Body of pancreas (tissue), 4 donors: ENCODE measurements at regions not wholly inside any gene's neighbourhood (a gene's known extent, or its start where the extent isn't known, plus 50 kb on each side); places are given as distances from the start of the nearest gene placed in this dataset.

Source experiments
- ATAC-seq: fragments of 150-250 bp; one replicate; pipeline ENCODE4 v1.9.1; 2016
- DNase-seq, 4 donors: peaks; one replicate each; pipeline ENCODE4 v3.0.0-alpha.2; 2019
- H3K27ac ChIP-seq, 4 donors: fragments of 200-600 bp; sonication (generic); 1 replicate in 3 of 4; 2 replicates in 1 of 4; pipeline versions ENCODE4 v1.5.1 to v1.6.1; 2016 to 2019; ENCODE audit warnings: mild to moderate bottlenecking in 1 of 4, mixed read lengths in 1 of 4, moderate library complexity in 1 of 4
- H3K27me3 ChIP-seq, 2 donors: fragments of 200-600 bp; sonication (generic); one replicate each; pipeline ENCODE4 v1.6.0; 2016; ENCODE audit warnings: mild to moderate bottlenecking in 1 of 2
- H3K36me3 ChIP-seq, 2 donors: fragments of 200-600 bp; sonication (generic); replicated peaks in 1 of 2; 2 replicates each; pipeline ENCODE4 v1.5.1; 2016; ENCODE audit warnings: low read depth in 2 of 2; ENCODE audit not compliant: insufficient read depth in 1 of 2
- H3K4me1 ChIP-seq: fragments of 200-600 bp; sonication (generic); one replicate; pipeline ENCODE4 v1.6.0; 2016
- H3K4me3 ChIP-seq, 2 donors: fragments of 200-600 bp; sonication (generic); 1 replicate in 1 of 2; 2 replicates in 1 of 2; pipeline ENCODE4 v1.5.1; 2016 to 2019
- H3K9me3 ChIP-seq, 3 donors: fragments of 200-600 bp; sonication (generic); 1 replicate in 2 of 3; 2 replicates in 1 of 3; pipeline ENCODE4 v1.5.1; 2016
- CTCF ChIP-seq, 7 experiments: fragments of 450-650 bp in 4 of 7; fragments of 200-600 bp in 3 of 7; sonication (generic) in 3 of 7; IDR thresholded peaks; one replicate each; pipeline ENCODE4 v1.5.1; 2016 to 2019; ENCODE audit warnings: antibody characterized with exemption in 7 of 7
- POLR2A ChIP-seq, 3 donors: fragments of 450-650 bp; IDR thresholded peaks; one replicate each; pipeline ENCODE4 v1.6.1; 2016; ENCODE audit warnings: antibody characterized with exemption in 3 of 3, mild to moderate bottlenecking in 2 of 3
- WGBS, 2 donors: methylation state at CpG; one replicate each; pipeline ENCODE4 v1.1.5; 2017; 5-methylcytosine and 5-hydroxymethylcytosine counted together
- intact Hi-C: fragments of 100-400 bp; cut with DNase I; formaldehyde crosslinking; loops from one replicate; pipeline ENCODE4 v1.15.1; 2023

GRCh38 chr10:120783098-120783497 is 68.1 kb upstream of the WDR11 start:
- TF ChIP-seq POLR2A (IDR thresholded peaks at IDR 0.05) (no peak), CTCF (IDR thresholded peaks at IDR 0.05) (no peak)
- ATAC-seq, result no peak
- intact Hi-C loops, result no loop called here
- no peaks in the 10 kb centered on the region for H3K27me3 ChIP-seq
- no peak overlapping the region for H3K27ac ChIP-seq
- WGBS, 2 donors, result 53 to 65% methylated on average over 5 of the region's 5 CpGs
- H3K4me1 ChIP-seq, result no peaks in the 10 kb centered on the region
- H3K4me3 ChIP-seq, result no peak overlapping the region
- no peak for DNase-seq
- H3K36me3 ChIP-seq, result no peaks in the 10 kb centered on the region
- no peaks in the 10 kb centered on the region for H3K9me3 ChIP-seq

GRCh38 chr10:120783867-120784266 is 67.3 kb upstream of the WDR11 start:
- TF ChIP-seq POLR2A (IDR thresholded peaks at IDR 0.05) (no peak), CTCF (IDR thresholded peaks at IDR 0.05) (no peak)
- Histone ChIP-seq H3K36me3 (no peaks in the 10 kb centered on the region), H3K4me1 (no peaks in the 10 kb centered on the region), H3K27ac (no peak overlapping the region), H3K9me3 (no peaks in the 10 kb centered on the region), H3K4me3 (no peak overlapping the region), H3K27me3 (no peaks in the 10 kb centered on the region)
- DNase-seq, result no peak
- intact Hi-C loops, result no loop called here
- no peak for ATAC-seq
- 50 to 56% methylated on average over 6 of the region's 6 CpGs for WGBS, 2 donors

GRCh38 chr10:120788771-120789170 is 62.4 kb upstream of the WDR11 start:
- Histone ChIP-seq H3K4me3 (no peak overlapping the region), H3K36me3 (no peaks in the 10 kb centered on the region), H3K9me3 (no peaks in the 10 kb centered on the region), H3K27ac (no peak overlapping the region), H3K27me3 (no peaks in the 10 kb centered on the region), H3K4me1 (no peaks in the 10 kb centered on the region)
- intact Hi-C loops, result no loop called here
- TF ChIP-seq POLR2A (IDR thresholded peaks at IDR 0.05) (no peak), CTCF (IDR thresholded peaks at IDR 0.05) (no peak)
- WGBS, 2 donors, result 71 to 73% methylated on average over 5 of the region's 5 CpGs
- no peak for ATAC-seq
- DNase-seq, result no peak

DNA sequence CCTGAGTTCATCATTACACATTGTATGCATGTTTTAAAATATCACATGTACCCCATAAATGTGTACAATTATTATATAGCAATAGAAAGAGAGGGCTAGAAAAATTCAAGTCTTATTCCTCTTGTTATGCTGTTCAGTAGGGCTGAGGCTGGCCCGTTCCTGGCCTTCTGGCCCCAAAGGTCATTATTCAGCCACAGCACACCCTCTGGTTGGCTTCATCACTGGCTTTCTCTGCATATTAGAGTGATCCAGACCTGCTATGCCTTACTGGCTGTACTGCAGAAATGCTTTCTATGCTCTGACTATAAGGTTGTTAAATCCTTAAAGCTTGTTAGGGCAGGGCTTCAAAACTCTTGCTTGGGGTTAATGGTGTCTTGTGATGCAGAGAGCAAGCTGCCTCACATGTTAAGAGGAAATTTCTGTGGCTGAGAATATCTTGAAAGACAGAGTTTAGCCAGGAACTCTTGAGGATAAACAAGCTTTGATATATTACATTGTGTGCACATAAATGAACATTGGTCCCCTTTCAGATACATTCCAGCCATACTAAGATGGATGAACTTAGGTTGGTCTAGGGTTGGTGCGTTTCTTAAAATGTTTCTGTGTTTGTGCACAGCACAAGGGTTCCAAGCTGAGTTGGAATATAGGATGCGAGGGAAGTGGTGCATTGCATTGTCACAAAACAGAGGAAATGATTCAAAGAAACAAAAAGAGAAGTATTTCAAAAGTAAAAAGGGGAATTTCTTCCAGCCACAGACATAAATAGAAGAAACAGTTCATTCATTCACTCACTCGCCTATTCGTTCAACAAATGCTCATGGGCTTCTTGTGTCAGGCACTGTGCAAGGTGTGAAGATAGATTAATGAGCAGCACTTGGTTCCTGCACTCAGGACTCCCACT is 61.6 kb upstream of the WDR11 start:
- Histone ChIP-seq H3K27me3 (no peaks in the 10 kb centered on the region), H3K4me1 (no peaks in the 10 kb centered on the region), H3K36me3 (no peaks in the 10 kb centered on the region), H3K9me3 (no peaks in the 10 kb centered on the region), H3K4me3 (no peak overlapping the region), H3K27ac (no peak overlapping the region)
- DNase-seq (no peak), ATAC-seq (no peak)
- WGBS, 2 donors, result 58 to 66% methylated on average over 5 of the region's 5 CpGs
- intact Hi-C loops, result no loop called here
- TF ChIP-seq CTCF (IDR thresholded peaks at IDR 0.05), result no peak
- TF ChIP-seq POLR2A (IDR thresholded peaks at IDR 0.05), result no peak

- Histone ChIP-seq H3K27me3 (no peaks in the 10 kb centered on the region), H3K36me3 (no peaks in the 10 kb centered on the region), H3K9me3 (no peaks in the 10 kb centered on the region), H3K27ac (no peak overlapping the region), H3K4me1 (no peaks in the 10 kb centered on the region), H3K4me3 (no peak overlapping the region)
- TF ChIP-seq CTCF (IDR thresholded peaks at IDR 0.05) (no peak), POLR2A (IDR thresholded peaks at IDR 0.05) (no peak)
- intact Hi-C loops, result no loop called here
- ATAC-seq (no peak), DNase-seq (no peak)
- WGBS, 2 donors, result 72 to 75% methylated on average over 5 of the region's 5 CpGs
Measured at GRCh38 chr10:120791316-120791715, 59.8 kb upstream of the WDR11 start.
